H9 (cell line): ENCODE measurements at regions not wholly inside any gene's neighbourhood (a gene's known extent, or its start where the extent isn't known, plus 50 kb on each side); places are given as distances from the start of the nearest gene placed in this dataset.

Source experiments
- DNase-seq: peaks from one replicate; pipeline ENCODE4 v3.0.0-alpha.2; 2017
- H2AFZ ChIP-seq: one replicate; pipeline ENCODE4 v1.6.1; 2013; ENCODE audit warnings: mild to moderate bottlenecking, low read length, control low read depth, moderate library complexity
- H2AK5ac ChIP-seq: 2 replicates; pipeline ENCODE4 v1.6.1; 2013; ENCODE audit warnings: low read length, control low read depth, mixed read lengths; ENCODE audit not compliant: insufficient read length
- H2BK120ac ChIP-seq: one replicate; pipeline ENCODE4 v1.6.1; 2013; ENCODE audit warnings: low read depth, mild to moderate bottlenecking, low read length, control low read depth, inconsistent platforms; ENCODE audit not compliant: poor library complexity, severe bottlenecking
- H2BK12ac ChIP-seq: 2 replicates; pipeline ENCODE4 v1.6.1; 2013; ENCODE audit warnings: low read length, control low read depth, mixed read lengths, low read depth; ENCODE audit not compliant: insufficient read length
- H2BK15ac ChIP-seq: 2 replicates; pipeline ENCODE4 v1.6.1; 2013; ENCODE audit warnings: low read depth, low read length, control low read depth
- H2BK20ac ChIP-seq: one replicate; pipeline ENCODE4 v1.6.1; 2013; ENCODE audit warnings: low read depth, mild to moderate bottlenecking, low read length, control low read depth, inconsistent platforms; ENCODE audit not compliant: poor library complexity, severe bottlenecking
- H2BK5ac ChIP-seq: 2 replicates; pipeline ENCODE4 v1.6.1; 2013; ENCODE audit warnings: low read length, control low read depth, mixed read lengths; ENCODE audit not compliant: insufficient read length
- H3K14ac ChIP-seq: 2 replicates; pipeline ENCODE4 v1.6.1; 2013; ENCODE audit warnings: low read length, control low read depth; ENCODE audit not compliant: insufficient read depth
- H3K18ac ChIP-seq: 2 replicates; pipeline ENCODE4 v1.6.1; 2013; ENCODE audit warnings: low read depth, mild to moderate bottlenecking, mixed read lengths, low read length, control low read depth; ENCODE audit not compliant: insufficient read length
- H3K23ac ChIP-seq: 2 replicates; pipeline ENCODE4 v1.6.1; 2013; ENCODE audit warnings: low read length, control low read depth, mixed read lengths, low read depth; ENCODE audit not compliant: insufficient read length
- H3K23me2 ChIP-seq: 2 replicates; pipeline ENCODE4 v1.6.1; 2013; ENCODE audit warnings: low read depth, mild to moderate bottlenecking, mixed read lengths, low read length, control low read depth; ENCODE audit not compliant: insufficient read length, poor library complexity, severe bottlenecking
- H3K27ac ChIP-seq: 2 replicates; pipeline ENCODE4 v1.5.1; 2013; ENCODE audit warnings: low read length, control low read depth, mixed read lengths, low read depth; ENCODE audit not compliant: insufficient read length
- H3K27me3 ChIP-seq: 2 replicates; pipeline ENCODE4 v1.6.1; 2013; ENCODE audit warnings: low read length, control low read depth, inconsistent platforms; ENCODE audit not compliant: insufficient read depth
- H3K4ac ChIP-seq: 2 replicates; pipeline ENCODE4 v1.6.1; 2013; ENCODE audit warnings: low read depth, mild to moderate bottlenecking, control low read depth, inconsistent platforms, low read length, moderate library complexity
- H3K4me1 ChIP-seq: 2 replicates; pipeline ENCODE4 v1.6.1; 2013; ENCODE audit warnings: low read length, control low read depth, inconsistent platforms; ENCODE audit not compliant: insufficient read depth
- H3K4me2 ChIP-seq: 2 replicates; pipeline ENCODE4 v1.6.1; 2013; ENCODE audit warnings: low read length, control low read depth, mixed read lengths; ENCODE audit not compliant: insufficient read length, insufficient read depth
- H3K56ac ChIP-seq: 2 replicates; pipeline ENCODE4 v1.6.1; 2013; ENCODE audit warnings: low read depth, mild to moderate bottlenecking, mixed read lengths, low read length, control low read depth; ENCODE audit not compliant: insufficient read length
- H3K79me1 ChIP-seq: 2 replicates; pipeline ENCODE4 v1.6.1; 2013; ENCODE audit warnings: low read depth, mild to moderate bottlenecking, moderate library complexity, low read length, control low read depth, inconsistent platforms; ENCODE audit not compliant: insufficient read depth, poor library complexity, severe bottlenecking
- H3K79me2 ChIP-seq: 2 replicates; pipeline ENCODE4 v1.6.1; 2013; ENCODE audit warnings: low read length, control low read depth, inconsistent platforms; ENCODE audit not compliant: insufficient read depth
- H3K9ac ChIP-seq: 2 replicates; pipeline ENCODE4 v1.6.1; 2013; ENCODE audit warnings: low read length, control low read depth, mixed read lengths; ENCODE audit not compliant: insufficient read length; ENCODE audit errors: extremely low read depth
- H3K9me3 ChIP-seq: one replicate; pipeline ENCODE4 v1.6.1; 2013; ENCODE audit warnings: low read depth, low read length, inconsistent platforms; ENCODE audit not compliant: control insufficient read depth
- H3T11ph ChIP-seq: one replicate; pipeline ENCODE4 v1.6.1; 2013; ENCODE audit warnings: mild to moderate bottlenecking, low read length, control low read depth, inconsistent platforms
- H4K20me1 ChIP-seq: one replicate; pipeline ENCODE4 v1.6.1; 2013; ENCODE audit not compliant: control insufficient read depth, insufficient read length, insufficient read depth
- H4K5ac ChIP-seq: 2 replicates; pipeline ENCODE4 v1.6.1; 2013; ENCODE audit warnings: low read depth, mild to moderate bottlenecking, mixed read lengths, low read length, control low read depth; ENCODE audit not compliant: insufficient read length
- H4K8ac ChIP-seq: replicated peaks from 2 replicates; pipeline ENCODE4 v1.6.1; 2013; ENCODE audit warnings: low read length, control low read depth, mixed read lengths, low read depth; ENCODE audit not compliant: insufficient read length
- H4K91ac ChIP-seq: 2 replicates; pipeline ENCODE4 v1.6.1; 2013; ENCODE audit warnings: low read depth, mild to moderate bottlenecking, moderate library complexity, mixed read lengths, low read length, control low read depth; ENCODE audit not compliant: insufficient read length
- H3K27ac Mint-ChIP-seq, 3 experiments: 2 replicates in 2 of 3; 3 replicates in 1 of 3; pipeline ENCODE4 v1.8.0; 2020 to 2021; ENCODE audit warnings: mixed read lengths in 3 of 3, mild to moderate bottlenecking in 1 of 3, moderate library complexity in 1 of 3
- H3K27me3 Mint-ChIP-seq: 2 replicates; pipeline ENCODE4 v1.8.0; 2021; ENCODE audit warnings: low read depth, mild to moderate bottlenecking, moderate library complexity, mixed read lengths
- H3K36me3 Mint-ChIP-seq, 3 experiments: 2 replicates in 2 of 3; 3 replicates in 1 of 3; pipeline ENCODE4 v1.8.0; 2020 to 2021; ENCODE audit warnings: low read depth in 3 of 3, mixed read lengths in 3 of 3; ENCODE audit not compliant: insufficient read depth in 1 of 3
- H3K4me1 Mint-ChIP-seq, 2 experiments: 2 replicates each; pipeline ENCODE4 v1.8.0; 2020; ENCODE audit warnings: mixed read lengths in 2 of 2
- H3K4me3 Mint-ChIP-seq, 2 experiments: 2 replicates in 1 of 2; 3 replicates in 1 of 2; pipeline ENCODE4 v1.8.0; 2020 to 2021; ENCODE audit warnings: mild to moderate bottlenecking in 2 of 2, mixed read lengths in 2 of 2, moderate library complexity in 1 of 2
- H3K9me3 Mint-ChIP-seq, 2 experiments: 2 replicates in 1 of 2; 3 replicates in 1 of 2; pipeline ENCODE4 v1.8.0; 2020; ENCODE audit warnings: mild to moderate bottlenecking in 2 of 2, mixed read lengths in 2 of 2, moderate library complexity in 1 of 2
- CTCF ChIP-seq: fragments of 200-600 bp; sonication (generic); conservative IDR thresholded peaks from 3 replicates; pipeline ENCODE4 v1.8.0; 2021; ENCODE audit warnings: antibody characterized with exemption, mild to moderate bottlenecking
- WGBS: extraction: QIAGEN DNeasy Blood & Tissue Kit; methylation state at CpG from one replicate; pipeline ENCODE4 v1.1.7; 2013; ENCODE audit warnings: missing lambda C conversion rate, low lambda C conversion rate, mixed read lengths; ENCODE audit not compliant: insufficient read length; ENCODE audit errors: extremely low coverage; 5-methylcytosine and 5-hydroxymethylcytosine counted together

GRCh38 chr15:91698241-91698640 is 155.3 kb upstream of the SLCO3A1 start:
- no peak overlapping the region for H2BK12ac ChIP-seq
- no peaks in the 10 kb centered on the region for H3K79me1 ChIP-seq
- peaks cover 8 to 10% of the 10 kb centered on the region in 2 experiments for H3K4me1 Mint-ChIP-seq
- no peak overlapping the region for H2AFZ ChIP-seq
- H4K91ac ChIP-seq: no peak overlapping the region
- H3K9ac ChIP-seq: no peak overlapping the region
- H3K27ac ChIP-seq: no peak overlapping the region
- H3K4ac ChIP-seq: no peak overlapping the region
- no peak overlapping the region for H4K5ac ChIP-seq
- no peaks in the 10 kb centered on the region for H3K79me2 ChIP-seq
- no peaks in the 10 kb centered on the region for H3K9me3 ChIP-seq
- H2BK5ac ChIP-seq: no peak overlapping the region
- H3K9me3 Mint-ChIP-seq: no peaks in the 10 kb centered on the region
- H3K14ac ChIP-seq: no peak overlapping the region
- TF ChIP-seq CTCF: no peak
- H3K4me1 ChIP-seq: no peaks in the 10 kb centered on the region
- H3K4me3 Mint-ChIP-seq: no peak overlapping the region
- no peak overlapping the region for H3K56ac ChIP-seq
- no CpG with 5 or more reads among the region's 4 CpGs for WGBS
- H2BK20ac ChIP-seq: no peak overlapping the region
- H3K27me3 Mint-ChIP-seq: no peaks in the 10 kb centered on the region
- no peaks in the 10 kb centered on the region for H4K20me1 ChIP-seq
- no peak overlapping the region for H2AK5ac ChIP-seq
- H3K27me3 ChIP-seq: 0 out of 2 replicates have a peak, but pooled peaks cover 2% of the 10 kb centered on the region
- H3K18ac ChIP-seq: no peak overlapping the region
- no peaks in the 10 kb centered on the region for H3K36me3 Mint-ChIP-seq
- no peak overlapping the region for H3K27ac Mint-ChIP-seq
- H2BK120ac ChIP-seq: no peak overlapping the region
- H2BK15ac ChIP-seq: no peak overlapping the region
- H3K23me2 ChIP-seq: no peaks in the 10 kb centered on the region
- no peak overlapping the region for H4K8ac ChIP-seq
- no peak overlapping the region for H3T11ph ChIP-seq
- no peak overlapping the region for H3K4me2 ChIP-seq
- no peak for DNase-seq
- no peak overlapping the region for H3K23ac ChIP-seq
